Glutamatergic neuron (in vitro differentiated cells): ENCODE measurements at regions not wholly inside any gene's neighbourhood (a gene's known extent, or its start where the extent isn't known, plus 50 kb on each side); places are given as distances from the start of the nearest gene placed in this dataset.

ENCODE experiments used
- DNase-seq: peaks from one replicate; pipeline ENCODE4 v3.0.0; 2022
- H3K27ac Mint-ChIP-seq: one replicate; pipeline ENCODE4 v1.8.0; 2020; ENCODE audit warnings: mild to moderate bottlenecking, mixed read lengths, inconsistent platforms; ENCODE audit not compliant: unreplicated experiment
- H3K27me3 Mint-ChIP-seq: one replicate; pipeline ENCODE4 v1.8.0; 2020; ENCODE audit warnings: mild to moderate bottlenecking, moderate library complexity, mixed read lengths, inconsistent platforms; ENCODE audit not compliant: unreplicated experiment
- H3K36me3 Mint-ChIP-seq: one replicate; pipeline ENCODE4 v1.8.0; 2020; ENCODE audit warnings: mild to moderate bottlenecking, mixed read lengths, inconsistent platforms; ENCODE audit not compliant: unreplicated experiment
- H3K4me1 Mint-ChIP-seq: one replicate; pipeline ENCODE4 v1.8.0; 2020; ENCODE audit warnings: mild to moderate bottlenecking, low read depth, mixed read lengths, inconsistent platforms; ENCODE audit not compliant: unreplicated experiment
- H3K4me3 Mint-ChIP-seq: one replicate; pipeline ENCODE4 v1.8.0; 2020; ENCODE audit warnings: mild to moderate bottlenecking, mixed read lengths, inconsistent platforms; ENCODE audit not compliant: unreplicated experiment
- H3K9me3 Mint-ChIP-seq: one replicate; pipeline ENCODE4 v1.8.0; 2020; ENCODE audit warnings: mild to moderate bottlenecking, moderate library complexity, mixed read lengths, inconsistent platforms; ENCODE audit not compliant: unreplicated experiment
- TF ChIP-seq, protein P1 (sequence below): fragments of 200-600 bp; sonication (generic); IDR thresholded peaks from one replicate; pipeline ENCODE4 v1.5.0; 2021; ENCODE audit not compliant: partially characterized antibody, unreplicated experiment

- Mint-ChIP-seq H3K27me3 (no peaks in the 10 kb centered on the region), H3K27ac (no peak overlapping the region), H3K4me3 (no peak overlapping the region), H3K4me1 (no peaks in the 10 kb centered on the region), H3K9me3 (no peaks in the 10 kb centered on the region), H3K36me3 (no peaks in the 10 kb centered on the region)
- no peak for DNase-seq
- TF ChIP-seq, protein P1, sequence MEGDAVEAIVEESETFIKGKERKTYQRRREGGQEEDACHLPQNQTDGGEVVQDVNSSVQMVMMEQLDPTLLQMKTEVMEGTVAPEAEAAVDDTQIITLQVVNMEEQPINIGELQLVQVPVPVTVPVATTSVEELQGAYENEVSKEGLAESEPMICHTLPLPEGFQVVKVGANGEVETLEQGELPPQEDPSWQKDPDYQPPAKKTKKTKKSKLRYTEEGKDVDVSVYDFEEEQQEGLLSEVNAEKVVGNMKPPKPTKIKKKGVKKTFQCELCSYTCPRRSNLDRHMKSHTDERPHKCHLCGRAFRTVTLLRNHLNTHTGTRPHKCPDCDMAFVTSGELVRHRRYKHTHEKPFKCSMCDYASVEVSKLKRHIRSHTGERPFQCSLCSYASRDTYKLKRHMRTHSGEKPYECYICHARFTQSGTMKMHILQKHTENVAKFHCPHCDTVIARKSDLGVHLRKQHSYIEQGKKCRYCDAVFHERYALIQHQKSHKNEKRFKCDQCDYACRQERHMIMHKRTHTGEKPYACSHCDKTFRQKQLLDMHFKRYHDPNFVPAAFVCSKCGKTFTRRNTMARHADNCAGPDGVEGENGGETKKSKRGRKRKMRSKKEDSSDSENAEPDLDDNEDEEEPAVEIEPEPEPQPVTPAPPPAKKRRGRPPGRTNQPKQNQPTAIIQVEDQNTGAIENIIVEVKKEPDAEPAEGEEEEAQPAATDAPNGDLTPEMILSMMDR = no peak
Measured at GRCh38 chr10:65130162-65130758, 1609.1 kb downstream of the REEP3 start.

DNA sequence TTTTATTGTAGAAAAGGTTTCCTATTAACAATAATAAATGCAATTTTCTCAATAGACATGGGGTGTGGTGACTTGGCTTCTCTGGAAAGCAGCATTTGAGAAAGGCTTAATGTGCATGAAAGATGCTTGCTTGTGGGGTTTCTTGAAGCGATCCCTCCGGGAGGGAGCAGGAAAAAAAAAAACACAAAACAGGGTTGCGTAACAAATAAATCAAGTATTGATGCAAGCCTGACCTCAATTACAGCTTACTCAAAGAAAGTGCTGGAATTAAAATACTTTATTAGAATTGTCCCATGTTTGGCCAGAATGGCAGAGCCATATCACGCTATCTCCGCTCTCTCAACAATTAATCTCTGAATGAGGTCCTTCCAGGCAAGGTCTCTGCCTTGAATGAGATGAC is 1612.5 kb downstream of the REEP3 start:
- Mint-ChIP-seq H3K4me3 (no peak overlapping the region), H3K27me3 (no peaks in the 10 kb centered on the region), H3K36me3 (no peaks in the 10 kb centered on the region), H3K9me3 (no peaks in the 10 kb centered on the region), H3K4me1 (no peaks in the 10 kb centered on the region), H3K27ac (no peak overlapping the region)
- no peak for DNase-seq
- TF ChIP-seq, protein P1 = no peak

- TF ChIP-seq, protein P1 = no peak
- H3K4me3 Mint-ChIP-seq = no peak overlapping the region
- no peak for DNase-seq
- H3K27ac Mint-ChIP-seq = no peak overlapping the region
- no peaks in the 10 kb centered on the region for H3K4me1 Mint-ChIP-seq
- no peaks in the 10 kb centered on the region for H3K27me3 Mint-ChIP-seq
- H3K36me3 Mint-ChIP-seq = no peaks in the 10 kb centered on the region
- no peaks in the 10 kb centered on the region for H3K9me3 Mint-ChIP-seq
Measured at GRCh38 chr10:65135508-65135907, 1614.3 kb downstream of the REEP3 start.

GRCh38 chr10:65142641-65143435 is 1621.6 kb downstream of the REEP3 start:
- Mint-ChIP-seq H3K36me3 (no peaks in the 10 kb centered on the region), H3K4me1 (no peaks in the 10 kb centered on the region), H3K27ac (no peak overlapping the region), H3K27me3 (no peaks in the 10 kb centered on the region), H3K4me3 (no peak overlapping the region), H3K9me3 (no peaks in the 10 kb centered on the region)
- TF ChIP-seq, protein P1 = no peak
- DNase-seq = no peak

- H3K4me3 Mint-ChIP-seq = no peak overlapping the region
- no peak overlapping the region for H3K27ac Mint-ChIP-seq
- TF ChIP-seq, protein P1 = no peak
- H3K27me3 Mint-ChIP-seq = no peaks in the 10 kb centered on the region
- H3K9me3 Mint-ChIP-seq = no peaks in the 10 kb centered on the region
- no peak for DNase-seq
- H3K4me1 Mint-ChIP-seq = no peaks in the 10 kb centered on the region
- H3K36me3 Mint-ChIP-seq = no peaks in the 10 kb centered on the region
Measured at GRCh38 chr10:65143723-65144122, 1622.5 kb downstream of the REEP3 start.
